ENCODE measurements at regions not wholly inside any gene's neighbourhood (a gene's known extent, or its start where the extent isn't known, plus 50 kb on each side); places are given as distances from the start of the nearest gene placed in this dataset.

DNA sequence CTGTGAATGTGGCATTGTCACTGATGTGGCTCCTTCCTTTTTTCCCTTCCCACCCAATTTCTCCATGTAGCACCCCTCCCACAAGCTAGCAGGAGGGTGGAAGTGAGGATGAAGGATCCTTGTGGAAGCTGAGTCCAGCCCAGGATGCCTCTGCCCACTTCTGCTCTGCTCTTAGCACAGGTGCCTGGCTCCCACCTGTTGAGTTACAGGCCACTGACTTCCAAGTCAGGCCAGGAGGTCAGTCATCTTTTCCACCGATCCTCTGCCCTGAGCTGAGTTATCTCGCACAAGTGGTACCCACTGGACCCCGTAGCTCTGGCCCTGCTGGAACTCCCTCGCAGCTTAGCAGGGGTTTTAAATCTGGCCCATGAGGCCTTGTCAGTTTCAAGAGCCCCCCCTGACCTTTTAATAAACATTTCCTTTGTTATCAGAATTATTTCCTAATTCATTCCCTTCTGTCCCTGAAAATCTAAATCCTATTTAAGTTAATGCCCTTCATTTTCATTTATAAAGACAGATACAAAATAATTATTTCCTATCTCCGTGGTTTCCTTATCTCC, 125.3 kb upstream of the CADM1 start:
- peak overlapping the region in 2 of 3 experiments; percentile 4 to 20 for H3K27ac Mint-ChIP-seq
- H3K27me3 Mint-ChIP-seq (ENCODE audit: low read depth): peaks cover 65% of the 10 kb centered on the region
- peaks cover 3% of the 10 kb centered on the region for H3K9me3 Mint-ChIP-seq
- H3K36me3 Mint-ChIP-seq (ENCODE audit: low read depth): no peaks in the 10 kb centered on the region
- H3K4me1 Mint-ChIP-seq: peaks cover 25% of the 10 kb centered on the region
- H3K4me3 Mint-ChIP-seq: no peak overlapping the region
- TF ChIP-seq, protein P1, sequence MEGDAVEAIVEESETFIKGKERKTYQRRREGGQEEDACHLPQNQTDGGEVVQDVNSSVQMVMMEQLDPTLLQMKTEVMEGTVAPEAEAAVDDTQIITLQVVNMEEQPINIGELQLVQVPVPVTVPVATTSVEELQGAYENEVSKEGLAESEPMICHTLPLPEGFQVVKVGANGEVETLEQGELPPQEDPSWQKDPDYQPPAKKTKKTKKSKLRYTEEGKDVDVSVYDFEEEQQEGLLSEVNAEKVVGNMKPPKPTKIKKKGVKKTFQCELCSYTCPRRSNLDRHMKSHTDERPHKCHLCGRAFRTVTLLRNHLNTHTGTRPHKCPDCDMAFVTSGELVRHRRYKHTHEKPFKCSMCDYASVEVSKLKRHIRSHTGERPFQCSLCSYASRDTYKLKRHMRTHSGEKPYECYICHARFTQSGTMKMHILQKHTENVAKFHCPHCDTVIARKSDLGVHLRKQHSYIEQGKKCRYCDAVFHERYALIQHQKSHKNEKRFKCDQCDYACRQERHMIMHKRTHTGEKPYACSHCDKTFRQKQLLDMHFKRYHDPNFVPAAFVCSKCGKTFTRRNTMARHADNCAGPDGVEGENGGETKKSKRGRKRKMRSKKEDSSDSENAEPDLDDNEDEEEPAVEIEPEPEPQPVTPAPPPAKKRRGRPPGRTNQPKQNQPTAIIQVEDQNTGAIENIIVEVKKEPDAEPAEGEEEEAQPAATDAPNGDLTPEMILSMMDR (IDR thresholded peaks at IDR 0.05; ENCODE audit: unreplicated experiment in 3 of 3): no peak

DNA sequence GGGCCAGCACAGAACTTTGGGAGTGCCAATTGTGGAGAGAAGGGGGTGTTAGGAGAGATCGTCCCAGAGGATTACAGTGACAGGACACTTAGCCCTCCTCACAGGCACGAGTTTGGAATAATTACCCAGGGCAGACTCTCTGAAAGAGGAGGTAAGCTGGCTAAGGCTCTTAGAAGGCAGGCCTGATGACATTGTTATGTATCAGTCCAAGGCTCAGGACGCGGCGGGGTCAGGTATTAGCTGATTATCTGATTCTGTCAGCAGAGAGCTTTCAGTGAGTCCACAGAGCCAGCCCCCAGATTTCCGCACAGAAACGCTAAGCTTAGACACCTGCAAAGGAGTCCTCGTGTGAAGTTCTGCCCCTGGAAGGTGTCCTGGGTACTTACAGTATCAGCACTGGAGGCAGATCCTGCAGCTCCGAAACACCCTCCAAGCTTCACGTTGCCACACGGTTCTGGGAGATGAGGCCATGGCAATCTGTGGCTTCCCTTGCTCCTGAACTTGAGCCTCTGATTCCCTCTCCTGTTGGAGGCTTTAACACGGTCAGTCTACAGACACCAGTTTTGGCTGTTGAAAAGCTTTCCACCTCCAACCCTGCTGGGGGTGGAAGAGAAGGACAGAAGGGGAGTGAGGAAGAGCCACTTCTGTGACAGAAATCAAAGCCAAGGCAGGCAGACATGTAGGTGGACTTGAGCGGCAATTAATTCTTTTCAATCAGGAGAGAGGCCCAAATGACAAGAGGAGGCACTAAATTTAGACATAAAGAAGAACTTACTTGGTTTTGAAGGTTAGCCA, 123.6 kb upstream of the CADM1 start:
- Mint-ChIP-seq H3K27ac (no peak overlapping the region), H3K36me3 (ENCODE audit: low read depth) (no peaks in the 10 kb centered on the region), H3K9me3 (peaks cover 3% of the 10 kb centered on the region), H3K27me3 (ENCODE audit: low read depth) (peaks cover 64% of the 10 kb centered on the region), H3K4me3 (peak overlapping the region in 1 of 3 experiments; percentile 44), H3K4me1 (peaks cover 36% of the 10 kb centered on the region)
- TF ChIP-seq, protein P1 (IDR thresholded peaks at IDR 0.05; ENCODE audit: unreplicated experiment in 3 of 3): no peak

DNA sequence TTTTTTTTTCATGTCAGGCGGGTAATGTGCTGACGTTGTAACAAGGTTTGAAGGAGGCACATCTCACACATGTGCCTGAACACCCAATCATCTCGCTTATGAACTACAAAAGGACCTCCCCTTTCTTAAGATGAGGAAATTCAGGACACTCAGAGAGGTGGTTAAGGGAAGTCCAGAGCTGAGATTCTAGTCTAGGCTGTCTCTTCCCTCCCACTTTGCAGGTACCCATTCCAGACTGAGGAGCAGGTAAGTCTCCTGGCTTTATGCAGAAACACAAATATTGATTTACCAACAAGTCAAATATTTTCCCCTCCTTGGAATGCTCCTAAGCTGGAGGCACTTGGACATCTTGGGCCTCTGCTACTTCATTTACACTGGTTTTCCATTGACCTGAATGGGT, 122.9 kb upstream of the CADM1 start:
- Mint-ChIP-seq H3K9me3 (peaks cover 2% of the 10 kb centered on the region), H3K4me3 (no peak overlapping the region), H3K4me1 (peaks cover 44% of the 10 kb centered on the region), H3K27ac (no peak overlapping the region), H3K36me3 (ENCODE audit: low read depth) (no peaks in the 10 kb centered on the region), H3K27me3 (ENCODE audit: low read depth) (peaks cover 67% of the 10 kb centered on the region)
- TF ChIP-seq, protein P1 (IDR thresholded peaks at IDR 0.05; ENCODE audit: unreplicated experiment in 3 of 3): no peak

DNA sequence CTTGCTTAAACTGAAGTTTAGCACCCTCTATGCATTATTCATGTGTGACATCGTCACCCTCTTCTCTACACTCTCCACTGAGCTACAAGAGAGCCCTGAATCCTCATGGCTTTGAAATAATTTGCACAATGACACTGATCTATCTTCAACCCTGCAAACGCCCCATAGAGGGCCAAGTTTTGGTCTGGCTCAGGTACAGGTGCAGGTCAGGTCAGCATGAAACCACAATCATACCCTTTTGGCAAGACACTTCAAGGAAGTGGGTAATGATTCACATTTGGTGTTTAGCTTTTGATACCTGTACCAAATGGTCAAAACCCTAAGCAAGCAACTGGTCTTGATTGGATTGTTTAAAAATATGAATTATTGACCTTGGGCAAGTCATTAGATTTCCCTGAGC, 122.2 kb upstream of the CADM1 start:
- H3K27ac Mint-ChIP-seq: no peak overlapping the region
- peaks cover 65% of the 10 kb centered on the region for H3K27me3 Mint-ChIP-seq (ENCODE audit: low read depth)
- no peaks in the 10 kb centered on the region for H3K9me3 Mint-ChIP-seq
- peaks cover 47% of the 10 kb centered on the region for H3K4me1 Mint-ChIP-seq
- no peaks in the 10 kb centered on the region for H3K36me3 Mint-ChIP-seq (ENCODE audit: low read depth)
- TF ChIP-seq, protein P1 (IDR thresholded peaks at IDR 0.05; ENCODE audit: unreplicated experiment in 3 of 3): no peak
- H3K4me3 Mint-ChIP-seq: no peak overlapping the region

DNA sequence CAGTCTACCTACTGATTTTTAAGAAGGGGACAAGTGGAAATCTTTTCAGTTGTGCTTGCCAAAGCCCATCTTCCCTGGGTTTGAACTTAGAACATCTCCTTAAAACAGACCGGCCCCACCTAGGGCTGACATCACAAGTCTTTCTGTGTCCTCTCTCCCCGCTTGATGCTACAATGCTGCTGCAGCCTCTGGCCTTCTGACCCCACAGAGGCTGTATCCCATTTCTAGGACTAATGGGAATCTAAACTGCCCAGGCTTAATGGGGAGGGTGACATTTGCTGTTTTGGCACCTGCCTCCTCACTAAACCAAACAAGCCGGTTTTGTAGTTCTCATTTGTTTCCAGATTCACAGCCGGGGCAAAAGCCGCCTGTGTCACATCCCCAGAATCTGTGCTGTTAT, 121.3 kb upstream of the CADM1 start:
- Mint-ChIP-seq H3K9me3 (peaks cover 3% of the 10 kb centered on the region), H3K4me1 (peaks cover 49% of the 10 kb centered on the region), H3K36me3 (ENCODE audit: low read depth) (no peaks in the 10 kb centered on the region), H3K4me3 (no peak overlapping the region), H3K27me3 (ENCODE audit: low read depth) (peaks cover 61% of the 10 kb centered on the region), H3K27ac (peak overlapping the region in 1 of 3 experiments; percentile 27)
- TF ChIP-seq, protein P1 (IDR thresholded peaks at IDR 0.05; ENCODE audit: unreplicated experiment in 3 of 3): no peak
